Brain microvascular endothelial cell (primary cell): ENCODE measurements at regions not wholly inside any gene's neighbourhood (a gene's known extent, or its start where the extent isn't known, plus 50 kb on each side); places are given as distances from the start of the nearest gene placed in this dataset.

ENCODE experiments used
- DNase-seq: peaks from one replicate; pipeline ENCODE4 v3.0.0-alpha.2; 2020
- H3K27ac ChIP-seq: fragments of 250-450 bp; sonication (Bioruptor Pico); 2 replicates; pipeline ENCODE4 v1.5.1; 2020; ENCODE audit warnings: mild to moderate bottlenecking, moderate library complexity
- H3K27me3 ChIP-seq: fragments of 250-450 bp; sonication (Bioruptor Pico); replicated peaks from 2 replicates; pipeline ENCODE4 v1.5.1; 2020; ENCODE audit warnings: mild to moderate bottlenecking
- H3K36me3 ChIP-seq: fragments of 250-450 bp; sonication (Bioruptor Pico); replicated peaks from 2 replicates; pipeline ENCODE4 v1.5.1; 2020; ENCODE audit warnings: mild to moderate bottlenecking
- H3K4me3 ChIP-seq: 2 replicates; pipeline ENCODE4 v1.5.1; 2011; ENCODE audit warnings: low read depth, mild to moderate bottlenecking, control low read depth, low read length, moderate library complexity
- in situ Hi-C: cut with HindIII; loops from 2 replicates; pipeline ENCODE4 v1.10.0; 2017; ENCODE audit warnings: low sequenced_read_pairs, low pct_ligation_motif_present
- TF ChIP-seq, protein P1 (sequence below): IDR thresholded peaks from 2 replicates; pipeline ENCODE4 v1.5.1; 2011; ENCODE audit warnings: low read depth, mild to moderate bottlenecking, moderate library complexity, low read length, control low read depth, inconsistent platforms; ENCODE audit errors: missing control alignments

DNA sequence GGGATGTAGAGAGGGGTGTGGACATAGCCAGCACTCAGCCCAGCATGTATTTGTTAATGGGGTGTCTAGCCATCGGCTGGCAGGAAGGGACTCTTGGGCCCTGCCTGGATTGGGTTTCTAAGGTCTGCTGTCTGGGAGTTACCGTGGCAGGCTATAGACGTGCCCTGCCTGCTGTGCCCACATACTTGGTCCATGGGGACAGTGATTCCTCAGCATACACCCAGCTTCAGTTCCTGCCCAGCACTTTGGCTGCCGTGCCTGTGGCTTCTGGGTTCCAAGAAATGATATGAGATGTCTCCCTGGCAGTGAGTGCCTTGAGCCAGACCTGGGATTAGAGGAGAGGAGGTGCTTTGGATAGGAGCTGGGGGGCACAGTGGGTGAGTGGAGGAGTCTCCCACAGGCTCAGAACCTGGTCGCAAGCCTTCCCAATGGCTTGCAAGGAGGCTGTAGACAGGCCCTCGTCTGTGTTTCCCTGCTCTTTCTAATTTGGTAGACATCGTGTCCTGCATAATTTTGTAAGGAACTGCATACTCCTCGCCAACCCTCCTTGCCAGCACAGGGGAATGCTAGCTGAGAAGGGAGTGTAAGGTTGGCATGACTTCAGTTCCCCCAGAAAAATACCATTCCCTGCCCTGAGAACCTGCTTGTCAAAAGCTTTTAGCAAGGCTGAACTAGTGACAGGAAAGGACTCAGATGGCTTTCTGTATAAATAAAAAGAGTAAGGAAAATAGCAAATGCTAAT is 287.9 kb downstream of the ZSWIM6 start:
- in situ Hi-C loops, result no loop called here
- TF ChIP-seq, protein P1, sequence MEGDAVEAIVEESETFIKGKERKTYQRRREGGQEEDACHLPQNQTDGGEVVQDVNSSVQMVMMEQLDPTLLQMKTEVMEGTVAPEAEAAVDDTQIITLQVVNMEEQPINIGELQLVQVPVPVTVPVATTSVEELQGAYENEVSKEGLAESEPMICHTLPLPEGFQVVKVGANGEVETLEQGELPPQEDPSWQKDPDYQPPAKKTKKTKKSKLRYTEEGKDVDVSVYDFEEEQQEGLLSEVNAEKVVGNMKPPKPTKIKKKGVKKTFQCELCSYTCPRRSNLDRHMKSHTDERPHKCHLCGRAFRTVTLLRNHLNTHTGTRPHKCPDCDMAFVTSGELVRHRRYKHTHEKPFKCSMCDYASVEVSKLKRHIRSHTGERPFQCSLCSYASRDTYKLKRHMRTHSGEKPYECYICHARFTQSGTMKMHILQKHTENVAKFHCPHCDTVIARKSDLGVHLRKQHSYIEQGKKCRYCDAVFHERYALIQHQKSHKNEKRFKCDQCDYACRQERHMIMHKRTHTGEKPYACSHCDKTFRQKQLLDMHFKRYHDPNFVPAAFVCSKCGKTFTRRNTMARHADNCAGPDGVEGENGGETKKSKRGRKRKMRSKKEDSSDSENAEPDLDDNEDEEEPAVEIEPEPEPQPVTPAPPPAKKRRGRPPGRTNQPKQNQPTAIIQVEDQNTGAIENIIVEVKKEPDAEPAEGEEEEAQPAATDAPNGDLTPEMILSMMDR, result no peak

DNA sequence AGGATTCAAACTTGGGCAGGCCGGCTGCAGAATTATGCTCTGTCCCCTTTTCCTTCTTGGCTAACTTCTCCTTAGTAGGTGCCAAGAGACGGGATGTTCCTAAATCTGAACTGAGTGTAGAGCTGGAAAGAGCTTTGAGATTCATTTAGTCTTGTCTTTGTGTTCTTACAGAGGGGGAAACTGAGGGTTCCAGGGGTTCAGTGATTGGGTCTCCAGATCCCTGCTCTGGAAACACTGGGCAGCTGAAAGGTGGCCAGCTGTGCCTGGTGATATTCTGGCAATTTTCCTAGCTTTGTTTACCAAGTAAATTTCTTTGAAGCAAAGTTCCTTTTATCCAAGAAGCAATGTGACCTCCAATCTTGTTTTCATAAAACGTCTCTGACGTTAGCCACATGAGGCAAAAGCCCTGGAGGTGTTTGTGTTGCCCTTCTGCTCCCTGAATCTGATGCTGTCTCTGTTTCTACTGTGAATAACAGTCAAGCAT is 288.7 kb downstream of the ZSWIM6 start:
- DNase-seq, result no peak
- in situ Hi-C loops, result no loop called here
- H3K27me3 ChIP-seq, result no peaks in the 10 kb centered on the region
- no peaks in the 10 kb centered on the region for H3K36me3 ChIP-seq
- H3K27ac ChIP-seq, result no peak overlapping the region
- H3K4me3 ChIP-seq, result no peak overlapping the region
- TF ChIP-seq, protein P1, result no peak

More for the DNA sequence above, 287.9 kb downstream of the ZSWIM6 start:
- no peak for DNase-seq
- Histone ChIP-seq H3K27ac (no peak overlapping the region), H3K27me3 (no peaks in the 10 kb centered on the region), H3K4me3 (no peak overlapping the region), H3K36me3 (no peaks in the 10 kb centered on the region)

DNA sequence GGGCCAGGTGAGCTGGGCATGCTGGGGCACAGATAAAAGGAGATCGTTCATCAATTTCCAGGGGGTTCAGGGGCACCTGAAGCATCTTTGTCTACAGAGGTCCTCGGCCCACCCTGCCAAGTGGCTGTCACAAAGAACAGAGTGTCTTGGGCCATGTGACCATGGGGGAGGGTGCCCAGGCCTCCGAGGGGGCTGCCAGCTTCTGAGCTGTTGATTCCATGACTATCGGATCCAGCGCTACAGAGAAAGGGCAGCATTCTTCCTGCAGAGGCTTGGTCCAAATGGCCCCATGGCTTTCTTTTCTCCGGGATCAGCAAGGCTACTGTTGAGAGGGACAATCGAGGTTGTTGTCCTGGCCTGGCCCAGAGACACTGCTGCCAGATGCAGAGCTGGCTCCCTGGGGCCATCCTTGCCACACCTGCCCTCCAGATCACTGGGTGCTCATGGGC is 289.2 kb downstream of the ZSWIM6 start:
- H3K27me3 ChIP-seq, result no peaks in the 10 kb centered on the region
- H3K36me3 ChIP-seq, result no peaks in the 10 kb centered on the region
- no peak for DNase-seq
- in situ Hi-C loops, result no loop called here
- no peak overlapping the region for H3K27ac ChIP-seq
- no peak overlapping the region for H3K4me3 ChIP-seq
- TF ChIP-seq, protein P1, result no peak

DNA sequence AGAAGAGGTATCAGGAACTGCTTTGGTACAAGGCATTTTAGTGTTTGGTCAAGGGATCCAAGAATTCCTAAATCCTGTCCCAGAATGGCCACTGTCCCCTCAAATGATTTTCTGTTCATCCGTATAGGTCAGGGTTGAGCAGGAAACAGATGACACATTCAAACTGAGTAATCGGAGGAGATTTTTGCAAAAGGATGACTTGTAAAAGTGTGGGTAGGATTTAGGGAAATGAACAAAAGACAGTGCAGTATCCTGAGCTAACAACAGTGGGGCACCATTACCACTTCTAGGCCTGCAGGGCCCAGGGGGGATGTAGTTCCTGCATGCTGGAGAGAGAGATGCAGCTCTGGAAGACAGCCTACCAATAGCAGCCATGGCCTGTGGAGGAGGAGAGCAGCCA is 290.1 kb downstream of the ZSWIM6 start:
- TF ChIP-seq, protein P1, result no peak
- no peaks in the 10 kb centered on the region for H3K36me3 ChIP-seq
- H3K27me3 ChIP-seq, result no peaks in the 10 kb centered on the region
- in situ Hi-C loops, result no loop called here
- no peak overlapping the region for H3K27ac ChIP-seq
- DNase-seq, result no peak
- no peak overlapping the region for H3K4me3 ChIP-seq

DNA sequence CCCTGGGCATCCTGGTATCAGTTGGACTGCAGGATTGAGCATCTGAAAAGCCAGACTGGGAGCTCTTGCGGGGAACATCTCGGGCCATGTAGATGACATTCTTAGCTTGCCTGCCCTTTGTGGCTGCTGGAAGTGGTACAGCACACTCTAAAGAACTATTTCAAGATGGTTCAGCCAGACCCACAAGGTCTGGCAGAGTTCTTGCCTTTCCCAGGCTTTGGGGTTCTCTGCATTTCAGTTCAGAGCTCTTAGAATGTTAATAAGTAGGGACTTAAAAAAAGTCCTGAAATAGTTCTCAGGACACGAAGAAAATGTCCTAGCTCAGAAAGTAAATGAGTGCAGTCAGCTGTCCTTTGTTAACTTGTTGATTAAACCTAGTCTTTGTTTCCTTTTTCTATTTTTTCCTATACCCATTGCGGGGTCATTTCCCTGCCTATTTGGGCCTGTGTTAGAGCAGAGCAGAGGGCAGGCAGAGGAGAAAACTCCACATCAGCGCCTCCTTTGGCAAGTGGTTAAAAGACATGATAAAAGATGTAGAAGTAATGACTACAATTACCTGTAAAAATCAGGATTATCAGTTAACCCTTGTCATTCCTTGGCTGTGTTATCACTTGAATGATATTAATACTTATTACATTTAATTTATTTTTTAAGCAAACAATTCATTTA is 291.5 kb downstream of the ZSWIM6 start:
- DNase-seq, result peak; percentile 9
- Histone ChIP-seq H3K36me3 (no peaks in the 10 kb centered on the region), H3K27ac (no peak overlapping the region), H3K4me3 (no peak overlapping the region), H3K27me3 (no peaks in the 10 kb centered on the region)
- TF ChIP-seq, protein P1, result peak; percentile 57
- in situ Hi-C loops, result no loop called here
